ENCODE measurements at regions not wholly inside any gene's neighbourhood (a gene's known extent, or its start where the extent isn't known, plus 50 kb on each side); places are given as distances from the start of the nearest gene placed in this dataset.
"Not testable (repeated sequence)": the region's sequence is repeated elsewhere in the genome, so short reads cannot be mapped to it uniquely, and the experiment has no call there.

GRCh38 chr2:87415586-87416265, 332.2 kb upstream of the PLGLB2 start:
- not testable (repeated sequence) for H2AFZ ChIP-seq (ENCODE audit: low read length, unreplicated experiment); H3K27ac ChIP-seq (ENCODE audit: low read depth, low read length); H3K36me3 ChIP-seq (ENCODE audit: insufficient read depth, low read length); H3K79me2 ChIP-seq (ENCODE audit: control insufficient read depth, insufficient read depth, low read length, unreplicated experiment); H3K4me1 ChIP-seq (ENCODE audit: control insufficient read depth, insufficient read depth, low read length, unreplicated experiment); H3K27me3 ChIP-seq (ENCODE audit: insufficient read depth, low read length); H3K4me3 ChIP-seq (ENCODE audit: low read depth, low read length)

- not testable (repeated sequence) for H2AFZ ChIP-seq (ENCODE audit: low read length, unreplicated experiment); H3K27ac ChIP-seq (ENCODE audit: low read depth, low read length); H3K27me3 ChIP-seq (ENCODE audit: insufficient read depth, low read length); H3K36me3 ChIP-seq (ENCODE audit: insufficient read depth, low read length); H3K79me2 ChIP-seq (ENCODE audit: control insufficient read depth, insufficient read depth, low read length, unreplicated experiment); H3K4me1 ChIP-seq (ENCODE audit: control insufficient read depth, insufficient read depth, low read length, unreplicated experiment); H3K4me3 ChIP-seq (ENCODE audit: low read depth, low read length)
These were observed 331.7 kb upstream of the PLGLB2 start for GRCh38 chr2:87416266-87416592.

GRCh38 chr2:87417147-87417546, 330.7 kb upstream of the PLGLB2 start:
- not testable (repeated sequence) for H3K36me3 ChIP-seq (ENCODE audit: insufficient read depth, low read length); H3K79me2 ChIP-seq (ENCODE audit: control insufficient read depth, insufficient read depth, low read length, unreplicated experiment); H3K4me3 ChIP-seq (ENCODE audit: low read depth, low read length); H3K4me1 ChIP-seq (ENCODE audit: control insufficient read depth, insufficient read depth, low read length, unreplicated experiment); H3K27me3 ChIP-seq (ENCODE audit: insufficient read depth, low read length); H3K27ac ChIP-seq (ENCODE audit: low read depth, low read length); H2AFZ ChIP-seq (ENCODE audit: low read length, unreplicated experiment)

DNA sequence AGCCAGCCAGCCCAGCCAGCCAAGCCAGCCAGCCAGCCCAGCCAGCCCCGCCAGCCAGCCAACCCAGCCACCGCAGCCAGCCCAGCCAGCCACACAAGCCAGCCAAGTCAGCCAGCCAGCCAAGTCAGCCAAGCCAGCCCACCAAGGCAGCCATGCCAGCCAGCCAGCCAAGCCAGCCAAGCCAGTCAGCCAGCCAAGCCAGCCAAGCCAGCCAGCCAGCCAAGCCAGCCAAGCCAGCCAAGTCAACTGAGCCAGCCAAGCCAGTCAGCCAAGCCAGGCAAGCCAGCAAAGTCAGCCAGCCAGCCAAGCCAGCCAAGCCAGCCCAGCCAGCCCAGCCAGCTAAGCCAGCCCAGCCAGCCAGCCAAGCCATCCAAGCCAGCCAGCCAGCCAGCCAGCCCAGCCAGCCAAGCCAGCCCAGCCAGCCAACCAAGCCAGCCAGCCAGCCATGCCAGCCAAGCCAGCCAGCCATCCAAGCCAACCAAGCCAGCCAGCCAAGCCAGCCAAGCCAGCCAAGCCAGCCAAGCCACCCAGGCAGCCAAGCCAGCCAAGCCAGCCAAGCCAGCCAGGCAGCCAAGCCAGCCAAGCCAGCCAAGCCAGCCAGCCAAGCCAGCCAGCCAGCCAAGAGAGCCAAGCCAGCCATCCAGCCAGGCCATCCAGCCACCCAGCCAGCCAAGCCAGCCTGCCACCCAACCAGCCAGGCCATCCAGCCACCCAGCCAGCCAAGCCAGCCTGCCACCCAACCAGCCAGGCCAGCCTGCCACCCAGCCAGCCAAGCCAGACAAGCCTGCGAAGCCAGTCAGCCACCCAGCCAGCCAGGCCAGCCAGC, 329.9 kb upstream of the PLGLB2 start:
- not testable (repeated sequence) for H3K36me3 ChIP-seq (ENCODE audit: insufficient read depth, low read length); H2AFZ ChIP-seq (ENCODE audit: low read length, unreplicated experiment); H3K4me3 ChIP-seq (ENCODE audit: low read depth, low read length); H3K4me1 ChIP-seq (ENCODE audit: control insufficient read depth, insufficient read depth, low read length, unreplicated experiment); H3K79me2 ChIP-seq (ENCODE audit: control insufficient read depth, insufficient read depth, low read length, unreplicated experiment); H3K27me3 ChIP-seq (ENCODE audit: insufficient read depth, low read length); H3K27ac ChIP-seq (ENCODE audit: low read depth, low read length)

DNA sequence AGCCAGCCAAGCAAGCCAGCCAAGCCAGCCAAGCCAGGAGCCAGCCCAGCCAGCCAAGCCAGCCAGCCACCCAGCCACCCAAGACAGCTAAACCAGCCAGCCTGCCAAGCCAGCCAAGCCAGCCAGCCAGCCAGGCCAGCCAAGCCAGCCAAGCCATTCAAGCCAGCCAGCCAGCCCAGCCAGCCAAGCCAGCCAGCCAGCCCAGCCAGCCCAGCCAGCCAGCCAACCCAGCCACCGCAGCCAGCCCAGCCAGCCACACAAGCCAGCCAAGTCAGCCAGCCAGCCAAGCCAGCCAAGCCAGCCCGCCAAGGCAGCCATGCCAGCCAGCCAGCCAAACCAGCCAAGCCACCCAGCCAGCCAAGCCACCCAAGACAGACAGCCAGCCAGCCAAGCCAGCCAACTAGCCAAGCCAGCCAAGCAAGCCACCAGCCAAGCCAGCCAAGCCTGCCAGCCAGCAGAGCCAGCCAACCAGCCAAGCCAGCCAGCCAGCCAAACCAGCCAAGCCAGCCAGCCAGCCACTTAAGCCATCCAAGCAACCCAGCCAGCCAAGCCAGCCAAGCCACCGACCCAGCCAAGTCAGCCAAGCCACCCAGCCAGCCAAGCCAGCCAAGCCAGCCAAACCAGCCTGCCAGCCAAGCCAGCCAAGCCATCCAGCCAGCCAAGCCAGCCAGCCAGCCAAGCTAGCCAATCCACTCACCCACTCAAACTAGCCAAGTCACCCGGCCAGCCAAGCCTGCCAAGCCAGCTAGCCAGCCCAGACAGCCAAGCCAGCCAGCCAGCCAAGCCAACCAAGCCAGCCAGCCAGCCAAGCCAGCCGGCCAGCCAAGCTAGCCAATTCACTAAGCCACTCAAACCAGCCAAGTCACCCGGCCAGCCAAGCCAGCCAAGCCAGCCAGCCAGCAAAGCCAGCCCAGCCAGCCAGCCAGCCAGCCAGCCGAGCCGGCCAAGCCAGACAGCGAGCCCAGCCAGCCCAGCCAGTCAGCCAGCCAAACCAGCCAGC, 328.8 kb upstream of the PLGLB2 start:
- not testable (repeated sequence) for H3K79me2 ChIP-seq (ENCODE audit: control insufficient read depth, insufficient read depth, low read length, unreplicated experiment); H3K36me3 ChIP-seq (ENCODE audit: insufficient read depth, low read length); H3K4me3 ChIP-seq (ENCODE audit: low read depth, low read length); H2AFZ ChIP-seq (ENCODE audit: low read length, unreplicated experiment); H3K27ac ChIP-seq (ENCODE audit: low read depth, low read length); H3K27me3 ChIP-seq (ENCODE audit: insufficient read depth, low read length); H3K4me1 ChIP-seq (ENCODE audit: control insufficient read depth, insufficient read depth, low read length, unreplicated experiment)

GRCh38 chr2:87419980-87420379, 327.9 kb upstream of the PLGLB2 start:
- not testable (repeated sequence) for H2AFZ ChIP-seq (ENCODE audit: low read length, unreplicated experiment); H3K36me3 ChIP-seq (ENCODE audit: insufficient read depth, low read length); H3K79me2 ChIP-seq (ENCODE audit: control insufficient read depth, insufficient read depth, low read length, unreplicated experiment); H3K27ac ChIP-seq (ENCODE audit: low read depth, low read length); H3K27me3 ChIP-seq (ENCODE audit: insufficient read depth, low read length); H3K4me3 ChIP-seq (ENCODE audit: low read depth, low read length); H3K4me1 ChIP-seq (ENCODE audit: control insufficient read depth, insufficient read depth, low read length, unreplicated experiment)

GRCh38 chr2:87420954-87421353, 326.9 kb upstream of the PLGLB2 start:
- H3K36me3 ChIP-seq (ENCODE audit: insufficient read depth, low read length); H3K27ac ChIP-seq (ENCODE audit: low read depth, low read length); H2AFZ ChIP-seq (ENCODE audit: low read length, unreplicated experiment); H3K79me2 ChIP-seq (ENCODE audit: control insufficient read depth, insufficient read depth, low read length, unreplicated experiment); H3K27me3 ChIP-seq (ENCODE audit: insufficient read depth, low read length); H3K4me1 ChIP-seq (ENCODE audit: control insufficient read depth, insufficient read depth, low read length, unreplicated experiment); H3K4me3 ChIP-seq (ENCODE audit: low read depth, low read length): not testable (repeated sequence)

GRCh38 chr2:87423796-87424762, 323.8 kb upstream of the PLGLB2 start:
- H2AFZ ChIP-seq (ENCODE audit: low read length, unreplicated experiment); H3K36me3 ChIP-seq (ENCODE audit: insufficient read depth, low read length); H3K4me1 ChIP-seq (ENCODE audit: control insufficient read depth, insufficient read depth, low read length, unreplicated experiment); H3K4me3 ChIP-seq (ENCODE audit: low read depth, low read length); H3K27ac ChIP-seq (ENCODE audit: low read depth, low read length); H3K27me3 ChIP-seq (ENCODE audit: insufficient read depth, low read length); H3K79me2 ChIP-seq (ENCODE audit: control insufficient read depth, insufficient read depth, low read length, unreplicated experiment): not testable (repeated sequence)

DNA sequence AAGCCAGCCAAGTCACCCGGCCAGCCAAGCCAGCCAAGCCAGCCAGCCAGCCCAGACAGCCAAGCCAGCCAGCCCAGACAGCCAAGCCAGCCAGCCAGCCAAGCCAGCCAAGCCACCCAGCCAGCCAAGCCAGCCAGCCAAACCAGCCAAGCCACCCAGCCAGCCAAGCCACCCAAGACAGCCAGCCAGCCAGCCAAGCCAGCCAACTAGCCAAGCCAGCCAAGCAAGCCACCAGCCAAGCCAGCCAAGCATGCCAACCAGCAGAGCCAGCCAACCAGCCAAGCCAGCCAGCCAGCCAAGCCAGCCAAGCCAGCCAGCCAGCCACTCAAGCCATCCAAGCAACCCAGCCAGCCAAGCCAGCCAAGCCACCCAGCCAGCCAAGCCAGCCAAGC, 323.1 kb upstream of the PLGLB2 start:
- H3K27me3 ChIP-seq (ENCODE audit: insufficient read depth, low read length), result not testable (repeated sequence)

DNA sequence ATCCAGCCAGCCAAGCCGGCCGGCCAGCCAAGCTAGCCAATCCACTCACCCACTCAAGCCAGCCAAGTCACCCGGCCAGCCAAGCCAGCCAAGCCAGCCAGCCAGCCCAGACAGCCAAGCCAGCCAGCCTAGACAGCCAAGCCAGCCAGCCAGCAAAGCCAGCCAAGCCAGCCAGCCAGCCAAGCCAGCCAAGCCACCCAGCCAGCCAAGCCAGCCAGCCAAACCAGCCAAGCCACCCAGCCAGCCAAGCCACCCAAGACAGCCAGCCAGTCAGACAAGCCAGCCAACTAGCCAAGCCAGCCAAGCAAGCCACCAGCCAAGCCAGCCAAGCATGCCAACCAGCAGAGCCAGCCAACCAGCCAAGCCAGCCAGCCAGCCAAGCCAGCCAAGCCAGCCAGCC, 322.7 kb upstream of the PLGLB2 start:
- not testable (repeated sequence) for H3K79me2 ChIP-seq (ENCODE audit: control insufficient read depth, insufficient read depth, low read length, unreplicated experiment); H3K27ac ChIP-seq (ENCODE audit: low read depth, low read length); H3K36me3 ChIP-seq (ENCODE audit: insufficient read depth, low read length); H2AFZ ChIP-seq (ENCODE audit: low read length, unreplicated experiment); H3K27me3 ChIP-seq (ENCODE audit: insufficient read depth, low read length); H3K4me3 ChIP-seq (ENCODE audit: low read depth, low read length); H3K4me1 ChIP-seq (ENCODE audit: control insufficient read depth, insufficient read depth, low read length, unreplicated experiment)

More for the DNA sequence above, 323.1 kb upstream of the PLGLB2 start:
- H3K4me1 ChIP-seq (ENCODE audit: control insufficient read depth, insufficient read depth, low read length, unreplicated experiment); H2AFZ ChIP-seq (ENCODE audit: low read length, unreplicated experiment); H3K36me3 ChIP-seq (ENCODE audit: insufficient read depth, low read length); H3K79me2 ChIP-seq (ENCODE audit: control insufficient read depth, insufficient read depth, low read length, unreplicated experiment); H3K27ac ChIP-seq (ENCODE audit: low read depth, low read length); H3K4me3 ChIP-seq (ENCODE audit: low read depth, low read length): not testable (repeated sequence)

Data from ACC112 (cell line).